Adipocyte (in vitro differentiated cells): ENCODE measurements at regions not wholly inside any gene's neighbourhood (a gene's known extent, or its start where the extent isn't known, plus 50 kb on each side); places are given as distances from the start of the nearest gene placed in this dataset.
"Not testable (repeated sequence)": the region's sequence is repeated elsewhere in the genome, so short reads cannot be mapped to it uniquely, and the experiment has no call there.

Experiments
- DNase-seq: peaks from one replicate; pipeline ENCODE4 v3.0.0-alpha.2; 2015; ENCODE audit warnings: low read depth
- H3K27me3 ChIP-seq: replicated peaks from 2 replicates; pipeline ENCODE4 v1.7.0; 2013; ENCODE audit warnings: mild to moderate bottlenecking, low read length, moderate library complexity; ENCODE audit not compliant: control insufficient read depth, insufficient read depth
- H3K36me3 ChIP-seq: 2 replicates; pipeline ENCODE4 v1.7.0; 2013; ENCODE audit warnings: low read length, mild to moderate bottlenecking, moderate library complexity; ENCODE audit not compliant: control insufficient read depth, insufficient read depth, severe bottlenecking
- H3K4me1 ChIP-seq: 2 replicates; pipeline ENCODE4 v1.7.0; 2013; ENCODE audit warnings: mild to moderate bottlenecking, low read length, moderate library complexity; ENCODE audit not compliant: control insufficient read depth, insufficient read depth
- H3K4me3 ChIP-seq: 2 replicates; pipeline ENCODE4 v1.7.0; 2013; ENCODE audit warnings: mild to moderate bottlenecking, low read length, moderate library complexity
- H3K9ac ChIP-seq: 2 replicates; pipeline ENCODE4 v1.7.0; 2013; ENCODE audit warnings: mild to moderate bottlenecking, low read length, moderate library complexity
- H3K9me3 ChIP-seq: 2 replicates; pipeline ENCODE4 v1.7.0; 2013; ENCODE audit warnings: mild to moderate bottlenecking, low read length, moderate library complexity; ENCODE audit not compliant: control insufficient read depth

DNA sequence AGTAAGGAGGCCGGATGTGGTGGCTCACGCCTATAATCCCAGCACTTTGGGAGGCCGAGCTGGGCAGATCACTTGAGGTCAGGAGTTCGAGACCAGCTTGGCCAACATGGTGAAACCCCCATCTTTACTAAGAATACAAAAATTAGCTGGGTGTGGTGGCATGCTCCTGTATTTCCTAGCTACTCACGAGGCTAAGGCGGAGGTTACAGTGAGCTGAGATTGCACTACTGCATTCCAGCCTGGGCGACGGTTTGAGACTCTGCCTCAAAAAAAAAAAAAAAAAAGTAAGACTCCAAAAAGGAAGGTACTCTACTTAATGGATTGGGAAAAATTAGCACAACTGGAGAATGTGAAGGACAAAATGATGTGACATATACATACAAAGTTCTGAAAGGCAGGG, 130.2 kb upstream of the PTPN20 start:
- not testable (repeated sequence) for H3K36me3 ChIP-seq, DNase-seq, H3K9ac ChIP-seq, H3K27me3 ChIP-seq, H3K4me1 ChIP-seq, H3K4me3 ChIP-seq, H3K9me3 ChIP-seq

DNA sequence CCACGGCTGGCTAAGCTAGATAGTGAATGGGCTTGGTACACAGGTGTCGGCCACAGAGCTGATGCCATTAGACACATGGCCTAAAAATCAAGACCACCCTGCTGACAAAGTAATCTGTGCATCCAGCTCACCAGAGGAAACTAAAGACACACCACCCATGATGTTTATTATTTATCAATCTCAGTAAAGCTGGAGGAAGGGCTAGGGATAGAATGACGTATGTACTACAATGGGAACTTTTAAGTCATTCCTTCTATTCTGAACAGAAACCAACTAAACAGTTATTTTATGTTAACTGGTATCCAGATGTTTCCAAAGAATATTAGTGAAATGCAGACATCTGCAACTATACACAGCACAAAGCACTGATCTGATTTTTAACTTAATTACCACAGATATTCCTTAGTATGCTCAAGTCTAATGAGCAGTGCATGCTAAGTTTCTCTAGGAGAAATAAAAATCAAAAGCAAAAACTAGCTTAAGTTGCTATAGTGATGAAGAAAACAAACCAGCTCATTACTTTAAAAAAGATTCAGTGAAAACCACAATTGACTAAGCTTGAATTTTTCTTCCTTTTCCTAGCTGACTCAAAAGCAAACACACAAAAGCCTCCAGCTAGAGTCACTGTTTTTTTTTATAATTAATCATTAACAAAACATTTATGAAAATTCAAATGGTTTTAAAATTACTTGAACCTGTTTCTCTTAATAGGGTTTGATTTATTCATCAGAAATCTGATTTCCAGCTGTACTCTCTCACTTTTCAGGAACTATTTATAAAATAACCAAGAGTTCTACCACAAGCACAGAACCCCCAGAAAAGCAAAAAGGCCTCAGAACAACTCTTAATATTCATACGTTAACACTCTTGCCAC, 129.0 kb upstream of the PTPN20 start:
- not testable (repeated sequence) for H3K4me3 ChIP-seq, H3K4me1 ChIP-seq, H3K9me3 ChIP-seq, H3K27me3 ChIP-seq, H3K36me3 ChIP-seq, H3K9ac ChIP-seq
- DNase-seq = peak; percentile 25

DNA sequence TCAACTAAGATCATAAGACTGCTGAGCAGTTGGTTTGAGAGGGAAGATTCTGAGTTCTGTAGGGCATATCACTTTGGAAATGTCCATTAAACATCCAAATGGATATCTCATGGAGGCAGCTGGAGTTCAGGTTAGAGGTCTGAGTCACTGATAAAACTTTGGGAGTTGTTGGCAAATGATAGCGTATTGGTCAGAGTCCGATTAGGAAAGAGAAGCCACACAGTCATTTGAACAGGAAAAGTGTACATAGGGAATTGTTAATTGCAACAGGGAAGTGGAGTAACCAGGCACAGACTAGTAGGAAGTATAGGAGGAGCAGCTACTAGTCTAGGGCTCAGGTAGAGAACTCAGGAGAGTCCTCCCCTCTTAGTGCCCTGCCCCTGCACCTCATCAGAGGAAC, 126.6 kb upstream of the PTPN20 start:
- H3K4me3 ChIP-seq, H3K27me3 ChIP-seq, H3K4me1 ChIP-seq, H3K36me3 ChIP-seq, H3K9me3 ChIP-seq, H3K9ac ChIP-seq, DNase-seq: not testable (repeated sequence)

DNA sequence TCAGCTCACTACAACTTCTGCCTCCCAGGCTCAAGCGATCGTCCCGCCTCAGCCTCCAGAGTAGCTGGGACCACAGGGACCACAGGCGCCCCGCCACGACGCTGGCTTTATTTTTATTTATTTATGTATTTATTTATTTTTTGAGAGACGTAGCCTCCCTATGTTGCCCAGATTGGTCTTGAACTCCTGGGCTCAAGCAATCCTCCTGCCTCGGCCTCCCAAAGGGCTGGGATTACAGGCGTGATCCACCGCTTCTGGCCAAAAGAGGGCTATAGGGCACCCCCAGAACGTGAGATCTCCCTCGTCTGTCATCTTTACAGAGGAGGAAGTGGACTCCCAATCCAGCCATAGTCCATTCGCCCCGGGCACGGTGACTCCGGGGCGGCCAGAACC, 125.1 kb upstream of the PTPN20 start:
- peak overlapping the region; percentile 91 for H3K4me3 ChIP-seq
- not testable (repeated sequence) for H3K4me1 ChIP-seq, H3K27me3 ChIP-seq, H3K36me3 ChIP-seq, H3K9me3 ChIP-seq
- peak overlapping the region; percentile 86 for H3K9ac ChIP-seq
- peak; percentile 0 for DNase-seq

DNA sequence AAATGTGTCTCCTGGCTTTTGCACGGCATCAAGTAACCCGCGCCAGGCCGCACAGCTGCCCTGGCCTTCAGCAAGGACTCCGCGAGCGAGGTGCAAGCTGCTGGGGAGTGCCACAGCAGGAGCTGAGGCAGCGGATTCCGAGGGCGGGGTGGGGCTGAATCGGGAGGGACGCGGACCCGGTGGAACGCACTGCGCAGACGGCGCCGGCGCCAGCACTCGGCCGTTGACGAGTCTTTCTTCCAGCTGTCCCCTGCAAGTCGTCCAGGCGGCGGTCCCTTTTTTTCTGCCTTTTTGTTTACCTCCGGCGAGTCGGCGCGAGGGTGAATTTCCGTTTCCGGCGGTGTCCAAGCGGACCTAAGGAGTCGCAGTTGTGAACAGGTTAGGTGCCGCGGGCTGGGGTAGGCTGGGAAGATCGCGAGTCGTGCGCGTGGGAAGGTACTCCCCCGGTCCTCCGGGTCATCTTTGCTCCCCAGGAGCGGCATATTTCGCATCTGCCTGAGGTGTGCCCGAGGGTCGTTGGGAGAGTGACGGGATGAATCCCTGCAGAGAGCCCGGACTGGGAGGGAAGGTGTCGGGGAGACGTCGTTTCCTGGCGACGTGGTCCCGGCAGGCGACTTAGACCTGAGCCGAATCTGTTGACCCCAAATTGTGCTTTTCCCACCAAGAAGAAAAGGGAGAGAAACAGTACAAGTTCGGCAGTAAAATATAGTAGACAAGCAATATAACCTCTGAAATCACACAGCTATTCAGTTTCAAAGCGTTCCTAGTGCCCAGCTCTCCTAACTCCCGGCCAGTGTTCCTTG, 124.5 kb upstream of the PTPN20 start:
- H3K4me1 ChIP-seq, H3K9me3 ChIP-seq, H3K36me3 ChIP-seq, H3K27me3 ChIP-seq: not testable (repeated sequence)
- peak; percentile 64 for DNase-seq
- peak overlapping the region; percentile 91 for H3K4me3 ChIP-seq
- H3K9ac ChIP-seq = peak overlapping the region; percentile 86

DNA sequence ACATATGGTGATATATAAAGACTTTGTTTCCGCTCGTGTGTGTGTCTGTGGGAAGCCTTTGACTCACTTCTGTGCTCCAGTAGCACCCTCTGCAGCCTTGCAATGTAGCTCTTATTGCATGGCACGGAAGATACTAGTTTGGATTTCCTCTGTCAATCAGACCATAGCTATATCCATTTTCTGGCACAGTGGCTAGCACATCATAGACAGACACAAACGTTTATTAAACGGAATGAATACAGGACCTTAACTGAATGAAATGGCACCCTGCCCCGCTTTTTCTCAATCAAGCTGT, 124.0 kb upstream of the PTPN20 start:
- Histone ChIP-seq H3K9ac (peak overlapping the region; percentile 86), H3K27me3 (no peaks in the 10 kb centered on the region), H3K4me1 (no peaks in the 10 kb centered on the region), H3K36me3 (no peaks in the 10 kb centered on the region), H3K9me3 (no peaks in the 10 kb centered on the region), H3K4me3 (peak overlapping the region; percentile 91)
- DNase-seq = peak; percentile 78

DNA sequence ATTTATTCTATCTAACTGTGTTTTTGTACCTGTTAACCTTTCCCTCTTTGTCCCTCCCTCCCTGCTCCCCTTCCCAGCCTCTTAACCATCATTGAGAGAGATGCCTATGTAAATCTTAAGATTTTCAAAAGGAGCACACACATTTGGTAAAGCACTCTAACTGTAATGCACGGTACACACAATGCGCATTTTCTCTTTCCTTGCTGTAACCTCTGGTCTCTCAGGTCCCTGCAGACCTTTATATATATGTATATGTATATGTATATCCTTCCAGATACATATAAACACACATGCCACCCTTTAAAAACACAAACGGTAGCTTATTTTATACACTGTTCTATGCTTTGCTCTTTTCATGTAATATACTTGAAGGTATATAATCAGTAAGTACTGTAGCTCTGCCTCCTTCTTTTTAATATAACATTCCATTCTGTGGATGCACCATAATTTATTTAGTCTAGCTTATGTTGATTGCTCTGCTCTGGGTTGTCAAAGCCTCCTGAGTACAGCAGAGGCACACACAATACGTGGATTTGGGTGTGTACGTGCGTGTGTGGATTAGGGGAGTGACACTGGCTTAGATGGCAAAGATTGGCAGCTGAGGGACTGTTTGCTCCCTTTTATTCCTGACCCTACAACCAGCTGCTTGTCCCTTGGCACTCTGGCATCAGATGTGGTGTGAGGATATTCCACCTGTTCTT, 118.4 kb upstream of the PTPN20 start:
- H3K27me3 ChIP-seq, H3K4me1 ChIP-seq, H3K9ac ChIP-seq, H3K9me3 ChIP-seq, H3K36me3 ChIP-seq, H3K4me3 ChIP-seq, DNase-seq: not testable (repeated sequence)

DNA sequence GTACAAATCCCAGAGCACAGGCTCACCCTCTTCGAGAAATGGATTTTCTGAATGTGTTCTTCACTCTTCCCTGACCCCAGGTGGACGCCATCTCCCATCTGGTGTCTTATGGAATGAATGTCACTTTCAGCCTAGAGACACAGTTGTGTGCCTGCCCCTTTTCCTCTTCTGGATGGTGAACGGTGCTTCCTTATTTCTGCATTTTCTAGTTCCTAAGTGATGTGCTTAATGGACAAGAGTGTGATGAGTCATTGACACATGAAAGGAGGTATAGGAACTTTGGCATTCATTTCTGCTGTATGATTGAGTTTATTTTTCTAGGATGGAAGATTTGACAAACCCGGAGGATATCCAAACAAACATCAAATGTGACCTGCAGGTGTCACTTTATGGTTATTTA, 114.9 kb upstream of the PTPN20 start:
- not testable (repeated sequence) for H3K27me3 ChIP-seq, H3K4me3 ChIP-seq, H3K4me1 ChIP-seq, H3K9me3 ChIP-seq, DNase-seq, H3K36me3 ChIP-seq, H3K9ac ChIP-seq

DNA sequence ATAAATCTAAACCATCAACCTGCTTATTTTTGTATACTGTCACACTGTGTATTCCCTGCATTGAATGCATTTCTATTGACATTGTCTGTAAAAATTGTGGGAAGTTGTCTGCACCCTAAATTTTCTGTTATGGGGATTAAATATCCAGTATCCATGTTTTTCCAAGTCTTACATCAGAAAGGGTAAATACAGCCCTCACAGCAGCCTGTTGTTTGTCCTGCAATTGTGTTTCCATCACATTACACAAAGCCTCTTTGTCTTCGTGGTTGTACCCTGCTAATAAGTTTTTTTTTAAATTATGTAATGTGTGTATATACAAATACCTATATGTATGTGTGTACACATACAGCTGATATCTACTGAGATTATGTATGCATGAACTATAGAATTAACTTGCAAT, 109.2 kb upstream of the PTPN20 start:
- H3K9me3 ChIP-seq, H3K4me3 ChIP-seq, H3K4me1 ChIP-seq, H3K9ac ChIP-seq, H3K36me3 ChIP-seq, DNase-seq, H3K27me3 ChIP-seq: not testable (repeated sequence)

DNA sequence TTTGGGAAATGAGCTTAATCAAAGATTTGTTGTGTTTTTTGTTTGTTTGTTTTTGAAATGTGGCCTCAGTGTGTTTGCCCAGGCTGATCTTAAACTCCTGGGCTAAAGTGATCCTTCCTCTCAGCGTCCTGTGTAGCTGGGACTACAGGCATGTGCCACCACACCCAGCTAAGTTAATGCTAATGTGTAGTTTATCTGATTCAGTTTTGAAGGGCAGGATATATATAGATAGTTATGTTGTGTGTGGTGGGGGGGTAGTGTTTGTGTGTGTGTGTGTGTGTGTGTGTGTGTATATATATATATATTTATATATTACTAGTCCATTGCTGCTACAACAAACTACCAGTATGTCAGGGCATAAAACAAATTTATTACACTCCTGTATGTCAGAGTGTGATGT, 108.1 kb upstream of the PTPN20 start:
- H3K9me3 ChIP-seq, H3K9ac ChIP-seq, H3K4me3 ChIP-seq, H3K4me1 ChIP-seq, H3K27me3 ChIP-seq, H3K36me3 ChIP-seq, DNase-seq: not testable (repeated sequence)

DNA sequence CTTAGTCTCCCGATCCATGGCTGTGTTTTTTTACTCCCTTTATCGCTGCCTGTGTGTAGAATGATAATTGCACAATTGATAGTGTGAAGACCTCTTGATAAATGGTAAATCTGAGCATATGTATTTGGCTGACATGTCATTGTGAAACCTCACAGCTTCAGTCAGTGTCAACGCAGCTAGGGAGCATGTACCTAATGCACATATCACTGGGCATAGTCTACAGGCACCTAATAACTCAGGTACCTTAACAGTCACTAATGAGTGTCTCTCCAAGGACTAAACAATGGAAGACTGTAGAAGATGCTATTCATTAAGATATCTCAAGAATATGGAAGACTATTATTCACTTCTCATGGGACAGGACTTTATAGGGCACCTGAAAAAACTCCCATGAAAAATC, 101.0 kb upstream of the PTPN20 start:
- DNase-seq, H3K9me3 ChIP-seq, H3K4me1 ChIP-seq, H3K27me3 ChIP-seq, H3K4me3 ChIP-seq, H3K36me3 ChIP-seq, H3K9ac ChIP-seq: not testable (repeated sequence)
